Loucy (cell line): ENCODE measurements at regions not wholly inside any gene's neighbourhood (a gene's known extent, or its start where the extent isn't known, plus 50 kb on each side); places are given as distances from the start of the nearest gene placed in this dataset.

Source experiments
- CTCF ChIP-seq: fragments of 200-600 bp; sonication (generic); conservative IDR thresholded peaks from 2 replicates; pipeline ENCODE4 v1.5.1; 2014; ENCODE audit warnings: mild to moderate bottlenecking, antibody characterized with exemption, low read length
- EZH2phosphoT487 ChIP-seq: fragments of 200-600 bp; IDR thresholded peaks from 2 replicates; pipeline ENCODE4 v1.6.1; 2018; ENCODE audit warnings: antibody characterized with exemption, mild to moderate bottlenecking, moderate library complexity, borderline replicate concordance

GRCh38 chr4:171130256-171130801 lies 682.9 kb upstream of the GALNTL6 start:
- TF ChIP-seq CTCF, result no peak
- TF ChIP-seq EZH2phosphoT487, result no peak
